ENCODE measurements at regions not wholly inside any gene's neighbourhood (a gene's known extent, or its start where the extent isn't known, plus 50 kb on each side); places are given as distances from the start of the nearest gene placed in this dataset.

- TF ChIP-seq POLR2A (IDR thresholded peaks at IDR 0.05) (no peak), CTCF (IDR thresholded peaks at IDR 0.05) (no peak)
Observed at GRCh38 chr7:117955046-117955445, 81.8 kb upstream of the CTTNBP2 start.
